GM12874 (cell line): ENCODE measurements at regions not wholly inside any gene's neighbourhood (a gene's known extent, or its start where the extent isn't known, plus 50 kb on each side); places are given as distances from the start of the nearest gene placed in this dataset.

ENCODE experiments used
- TF ChIP-seq, protein P1 (sequence below): IDR thresholded peaks from 2 replicates; pipeline ENCODE4 v1.5.1; 2011; ENCODE audit warnings: low read depth, mild to moderate bottlenecking, control low read depth, low read length, moderate library complexity; ENCODE audit not compliant: insufficient read depth

DNA sequence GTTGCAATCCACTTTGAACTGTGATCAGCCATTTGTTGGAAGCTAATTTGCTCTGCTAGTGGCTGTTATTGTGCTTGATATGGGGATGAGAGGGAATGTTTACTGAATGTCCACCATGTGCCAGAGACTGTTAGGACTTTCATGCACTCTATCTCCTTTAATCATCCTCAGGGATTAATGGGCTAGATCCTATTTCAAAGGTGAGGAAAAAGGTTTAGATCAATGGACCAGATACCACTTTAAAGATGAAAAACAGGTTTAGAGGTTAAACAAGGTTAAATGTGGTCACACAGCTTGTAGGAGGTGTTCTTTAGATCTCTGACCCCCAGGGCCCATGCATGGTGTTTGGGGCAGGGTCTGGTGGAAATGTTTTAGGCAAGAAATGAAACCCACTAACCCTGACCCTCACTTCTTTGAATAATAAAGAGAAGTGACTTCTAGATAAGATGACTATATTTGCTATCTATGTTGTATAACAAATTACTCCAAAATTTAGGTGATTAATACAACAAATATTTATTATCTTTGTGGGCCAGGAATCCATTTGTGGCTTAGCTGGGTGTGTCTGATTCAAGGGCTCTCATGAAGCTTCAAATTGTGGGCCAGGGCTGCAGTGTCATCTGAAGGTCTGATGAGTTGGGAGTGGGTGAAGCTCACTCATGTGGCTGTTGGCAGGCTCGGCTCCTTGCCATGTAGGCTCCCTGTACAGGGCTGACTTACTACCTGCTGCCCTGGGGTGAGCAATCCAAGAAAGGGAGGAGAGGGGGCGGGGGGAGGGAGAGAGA lies 127.8 kb upstream of the FOXA2 start:
- TF ChIP-seq, protein P1, sequence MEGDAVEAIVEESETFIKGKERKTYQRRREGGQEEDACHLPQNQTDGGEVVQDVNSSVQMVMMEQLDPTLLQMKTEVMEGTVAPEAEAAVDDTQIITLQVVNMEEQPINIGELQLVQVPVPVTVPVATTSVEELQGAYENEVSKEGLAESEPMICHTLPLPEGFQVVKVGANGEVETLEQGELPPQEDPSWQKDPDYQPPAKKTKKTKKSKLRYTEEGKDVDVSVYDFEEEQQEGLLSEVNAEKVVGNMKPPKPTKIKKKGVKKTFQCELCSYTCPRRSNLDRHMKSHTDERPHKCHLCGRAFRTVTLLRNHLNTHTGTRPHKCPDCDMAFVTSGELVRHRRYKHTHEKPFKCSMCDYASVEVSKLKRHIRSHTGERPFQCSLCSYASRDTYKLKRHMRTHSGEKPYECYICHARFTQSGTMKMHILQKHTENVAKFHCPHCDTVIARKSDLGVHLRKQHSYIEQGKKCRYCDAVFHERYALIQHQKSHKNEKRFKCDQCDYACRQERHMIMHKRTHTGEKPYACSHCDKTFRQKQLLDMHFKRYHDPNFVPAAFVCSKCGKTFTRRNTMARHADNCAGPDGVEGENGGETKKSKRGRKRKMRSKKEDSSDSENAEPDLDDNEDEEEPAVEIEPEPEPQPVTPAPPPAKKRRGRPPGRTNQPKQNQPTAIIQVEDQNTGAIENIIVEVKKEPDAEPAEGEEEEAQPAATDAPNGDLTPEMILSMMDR = no peak

GRCh38 chr20:22716821-22717351 lies 132.5 kb upstream of the FOXA2 start:
- TF ChIP-seq, protein P1 = no peak

DNA sequence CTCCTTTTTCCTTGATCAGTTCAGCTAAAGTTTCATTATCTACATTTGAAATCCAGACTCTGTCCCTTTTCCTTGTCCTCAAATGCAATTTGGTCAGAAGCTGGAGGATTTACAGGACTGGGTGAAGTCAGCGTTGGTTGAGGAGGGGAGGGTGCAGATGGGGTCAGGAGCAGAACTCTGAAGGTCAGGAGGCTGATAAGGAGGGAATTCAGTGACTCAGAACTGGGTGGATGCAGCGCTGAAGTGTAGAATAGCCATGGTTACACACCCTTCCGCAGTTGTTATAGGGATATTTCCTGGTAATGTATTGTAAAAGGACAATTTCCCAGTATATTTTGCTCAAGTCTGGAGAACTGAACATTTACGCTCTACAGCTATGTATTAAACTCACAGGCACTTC lies 133.1 kb upstream of the FOXA2 start:
- TF ChIP-seq, protein P1 = no peak

DNA sequence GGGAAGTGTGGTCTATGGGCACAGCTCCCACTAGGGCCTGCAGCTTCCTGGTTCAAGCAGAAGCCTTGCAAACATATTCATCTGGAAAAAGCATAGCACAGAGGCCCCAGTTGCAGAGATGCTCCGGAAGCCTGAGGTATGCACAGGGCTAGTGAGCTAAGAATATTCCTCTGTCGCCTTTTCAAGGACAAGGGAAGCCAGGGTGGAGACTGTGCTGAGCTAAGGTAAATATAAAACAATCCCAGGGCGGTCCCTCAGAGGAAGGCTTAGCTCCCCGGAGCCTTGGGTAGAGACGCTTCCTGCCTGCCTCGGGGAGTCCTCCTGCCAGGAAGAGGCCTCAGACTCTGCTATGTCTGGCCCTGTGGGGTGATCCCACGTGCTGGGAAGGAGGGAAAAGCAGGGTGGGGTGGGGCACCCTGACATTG lies 134.8 kb upstream of the FOXA2 start:
- TF ChIP-seq, protein P1 = no peak

DNA sequence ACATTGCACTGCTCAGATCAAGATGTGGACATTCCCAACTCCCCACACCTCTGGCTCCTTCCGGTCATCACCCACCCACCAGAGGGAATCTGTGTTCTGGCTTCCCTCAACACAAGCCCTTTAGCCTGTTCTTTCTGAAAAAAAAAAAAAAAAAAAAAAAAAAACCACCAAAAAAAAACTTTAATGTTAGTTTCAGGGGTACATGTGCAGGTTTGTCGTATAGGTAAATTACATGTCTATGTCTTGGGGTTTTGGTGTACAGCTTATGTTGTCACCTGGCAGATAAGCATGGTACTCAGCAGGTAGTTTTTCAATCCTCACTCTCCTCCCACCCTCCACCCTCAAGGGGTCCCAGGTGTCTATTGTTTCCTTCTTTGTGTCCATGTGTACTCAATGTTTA lies 135.8 kb upstream of the FOXA2 start:
- TF ChIP-seq, protein P1 = no peak

DNA sequence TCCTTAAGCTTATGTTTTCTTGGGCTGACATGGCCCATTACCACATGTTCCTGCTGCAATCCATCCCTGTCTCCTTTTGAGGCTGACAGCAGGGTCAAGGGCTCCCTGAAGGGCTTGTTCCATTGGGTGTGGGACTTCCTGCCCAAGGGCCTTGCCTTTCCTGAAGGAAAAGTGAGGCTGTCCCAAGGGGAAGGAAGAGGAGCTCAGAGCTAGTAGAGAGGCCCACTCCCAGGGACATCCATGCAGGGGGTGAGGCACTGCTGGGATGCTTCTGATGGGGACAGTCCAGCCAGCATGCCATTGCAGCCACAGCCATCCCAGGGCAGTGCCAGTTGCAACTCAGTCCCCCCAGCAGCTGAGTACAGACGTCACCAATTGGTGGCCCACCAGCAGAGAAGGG lies 138.4 kb upstream of the FOXA2 start:
- TF ChIP-seq, protein P1 = no peak

DNA sequence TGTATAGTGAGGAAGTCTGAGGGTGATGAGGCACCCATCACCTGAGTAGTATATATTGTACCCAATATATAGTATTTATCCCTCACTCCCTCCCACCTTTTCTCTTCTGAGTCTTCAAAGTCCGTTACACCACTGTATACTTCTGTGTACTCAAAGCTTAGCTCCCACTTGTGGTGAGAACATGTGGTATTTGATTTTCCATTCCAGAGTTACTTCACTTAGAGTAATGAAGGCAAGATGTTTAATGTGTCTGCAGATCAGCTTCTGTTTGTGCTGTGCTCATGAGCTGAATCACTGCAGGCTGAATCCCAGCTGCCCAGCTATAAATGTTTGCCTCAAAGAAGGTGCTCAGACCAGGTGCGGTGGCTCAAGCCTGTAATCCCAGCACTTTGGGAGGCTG lies 139.3 kb upstream of the FOXA2 start:
- TF ChIP-seq, protein P1 = no peak
